OCI-LY1 (cell line): ENCODE measurements at regions not wholly inside any gene's neighbourhood (a gene's known extent, or its start where the extent isn't known, plus 50 kb on each side); places are given as distances from the start of the nearest gene placed in this dataset.

Experiments
- CTCF ChIP-seq: fragments of 200-600 bp; sonication (generic), shearing (Covaris generic); IDR thresholded peaks from 2 replicates; pipeline ENCODE4 v1.5.1; 2017; ENCODE audit warnings: mild to moderate bottlenecking, antibody characterized with exemption, low read length, moderate library complexity, mixed read lengths
- EZH2 ChIP-seq: fragments of 200-600 bp; sonication (generic), shearing (Covaris generic); IDR thresholded peaks from 2 replicates; pipeline ENCODE4 v1.8.0; 2017; ENCODE audit warnings: borderline replicate concordance, mixed run types, mild to moderate bottlenecking, antibody characterized with exemption, low read length, moderate library complexity, mixed read lengths

GRCh38 chr11:109668973-109669634 lies 247.1 kb downstream of the C11orf87 start:
- no peak for TF ChIP-seq CTCF
- TF ChIP-seq EZH2, result no peak
